G401.6 (cell line): ENCODE measurements at regions not wholly inside any gene's neighbourhood (a gene's known extent, or its start where the extent isn't known, plus 50 kb on each side); places are given as distances from the start of the nearest gene placed in this dataset.
"Not testable (repeated sequence)": the region's sequence is repeated elsewhere in the genome, so short reads cannot be mapped to it uniquely, and the experiment has no call there.

Experiments
- FAIRE-seq: peaks from 2 replicates; lab custom pipeline; 2012; peaks lifted over from hg19 to GRCh38; lab: Jason Lieb, UNC

GRCh38 chr1:119191325-119191724 is 50.9 kb upstream of the WARS2 start:
- no peak for FAIRE-seq

GRCh38 chr1:119204197-119204960 is 63.9 kb upstream of the WARS2 start:
- no peak for FAIRE-seq

DNA sequence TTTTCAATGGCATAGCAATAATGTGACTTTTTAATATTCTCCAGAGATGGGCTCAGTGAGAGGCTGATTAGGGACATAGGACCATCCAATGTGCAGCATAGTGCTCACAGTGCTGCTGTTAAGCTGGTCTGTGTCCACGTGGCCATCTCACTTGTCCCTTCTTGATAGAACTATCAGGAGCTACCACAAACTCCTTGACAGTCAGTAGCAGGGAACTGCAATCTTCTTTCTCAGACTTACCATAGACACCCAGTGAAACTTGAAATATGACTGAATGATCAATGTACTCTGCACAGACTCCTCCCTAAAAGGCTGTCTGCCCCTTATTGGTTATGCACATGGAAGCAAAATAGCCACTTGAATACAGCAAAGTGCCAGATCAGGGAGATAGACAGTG is 64.5 kb upstream of the WARS2 start:
- FAIRE-seq: no peak

DNA sequence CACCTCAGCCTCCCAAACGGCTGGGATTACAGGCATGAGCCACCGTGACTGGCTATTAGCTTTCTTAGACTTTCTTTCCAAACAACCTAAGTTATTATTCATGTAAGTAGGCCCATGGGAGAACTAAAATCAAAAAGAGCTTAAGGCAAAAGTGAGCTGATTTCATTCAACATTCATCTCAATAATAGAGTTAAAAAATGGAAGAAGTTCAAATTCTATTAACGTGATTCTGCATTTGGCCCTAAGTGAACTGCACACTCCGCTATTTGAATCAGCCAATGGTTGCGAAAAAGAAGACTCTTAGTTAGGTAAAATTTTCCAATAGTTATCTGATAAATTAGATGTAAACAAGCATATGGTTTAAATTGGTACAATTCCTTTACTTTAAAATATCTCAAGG is 68.6 kb upstream of the WARS2 start:
- FAIRE-seq: no peak

- no peak for FAIRE-seq
Observed at GRCh38 chr1:119209596-119210295, 69.3 kb upstream of the WARS2 start.

DNA sequence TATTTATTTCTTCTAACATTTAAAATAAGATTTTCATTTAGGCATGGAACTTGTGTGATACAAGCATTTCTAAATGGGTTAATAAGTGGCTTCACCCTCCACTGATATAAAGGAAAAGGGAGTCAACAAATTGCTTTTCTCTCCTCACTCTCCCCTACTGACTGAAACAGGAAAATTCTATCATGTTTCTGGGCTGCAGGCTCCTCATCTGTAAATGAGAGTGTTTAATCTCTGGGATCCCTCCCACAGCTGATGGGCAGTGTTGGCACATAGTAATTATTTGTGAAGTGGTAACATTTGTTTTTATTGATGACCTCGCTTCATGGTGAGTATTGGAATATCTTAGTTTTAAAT is 69.8 kb upstream of the WARS2 start:
- FAIRE-seq: no peak

GRCh38 chr1:119213213-119213612 is 72.8 kb upstream of the WARS2 start:
- FAIRE-seq: not testable (repeated sequence)

DNA sequence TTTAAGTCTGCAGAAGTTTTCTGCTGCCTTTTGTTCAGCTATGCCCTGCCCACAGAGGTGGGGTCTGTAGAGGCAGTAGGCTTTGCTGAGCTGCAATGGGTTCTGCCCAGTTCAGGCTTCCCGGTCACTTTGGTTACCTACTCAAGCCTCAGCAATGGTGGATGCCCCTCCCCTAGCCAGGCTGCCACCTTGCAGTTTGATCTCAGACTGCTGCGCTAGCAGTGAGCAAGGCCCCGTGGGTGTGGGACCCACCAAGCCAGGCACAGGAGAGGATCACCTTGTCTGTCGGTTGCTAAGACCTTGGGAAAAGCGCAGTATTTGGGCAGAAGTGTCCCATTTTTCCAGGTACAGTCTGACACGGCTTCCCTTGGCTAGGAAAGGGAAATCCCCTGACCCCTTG is 74.5 kb upstream of the WARS2 start:
- not testable (repeated sequence) for FAIRE-seq

- no peak for FAIRE-seq
Observed at GRCh38 chr1:119217309-119217828, 76.9 kb upstream of the WARS2 start.

GRCh38 chr1:119219711-119220110 is 79.3 kb upstream of the WARS2 start:
- no peak for FAIRE-seq

DNA sequence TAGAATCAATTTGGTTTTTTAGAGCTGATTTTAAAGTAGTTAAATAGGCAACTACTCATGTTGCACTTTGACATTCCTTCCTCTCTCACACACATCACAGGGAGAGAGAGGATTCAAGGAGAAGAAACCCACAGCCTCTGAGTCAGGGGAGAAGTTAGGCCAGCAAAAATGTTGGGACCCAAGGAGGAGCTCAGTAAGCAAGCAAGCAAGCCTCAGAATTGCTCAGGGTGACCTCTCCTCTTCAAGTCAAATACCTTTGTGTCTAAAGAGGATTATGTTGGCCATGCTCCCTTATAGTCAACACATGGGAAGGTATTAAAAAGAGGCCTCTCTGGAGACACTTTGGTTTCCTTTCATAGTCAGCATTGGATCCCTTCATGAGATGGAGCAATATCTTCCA is 80.5 kb upstream of the WARS2 start:
- FAIRE-seq: no peak

DNA sequence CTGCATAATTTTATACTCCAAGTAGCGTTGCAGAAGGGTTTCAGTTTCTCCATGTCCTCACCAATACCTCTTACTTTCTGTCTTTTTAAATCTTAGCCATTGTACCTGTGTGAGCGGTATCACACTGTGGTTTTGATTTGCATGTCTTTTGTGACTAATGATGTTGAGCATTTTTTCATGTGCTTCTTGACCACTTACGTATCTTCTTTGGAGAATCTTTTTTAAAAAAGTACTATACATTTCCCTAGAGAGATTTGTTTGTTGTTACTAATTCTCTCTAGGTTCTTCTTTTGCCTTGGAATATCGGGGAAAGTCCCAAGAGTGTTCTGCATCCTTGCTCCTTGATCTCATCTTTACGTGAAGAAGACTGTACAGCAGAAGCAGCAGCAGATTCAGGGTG is 81.8 kb upstream of the WARS2 start:
- FAIRE-seq: no peak

- FAIRE-seq: no peak
Observed at GRCh38 chr1:119225265-119225664, 84.8 kb upstream of the WARS2 start.

GRCh38 chr1:119225831-119226230 is 85.4 kb upstream of the WARS2 start:
- no peak for FAIRE-seq

GRCh38 chr1:119226321-119226720 is 85.9 kb upstream of the WARS2 start:
- no peak for FAIRE-seq

DNA sequence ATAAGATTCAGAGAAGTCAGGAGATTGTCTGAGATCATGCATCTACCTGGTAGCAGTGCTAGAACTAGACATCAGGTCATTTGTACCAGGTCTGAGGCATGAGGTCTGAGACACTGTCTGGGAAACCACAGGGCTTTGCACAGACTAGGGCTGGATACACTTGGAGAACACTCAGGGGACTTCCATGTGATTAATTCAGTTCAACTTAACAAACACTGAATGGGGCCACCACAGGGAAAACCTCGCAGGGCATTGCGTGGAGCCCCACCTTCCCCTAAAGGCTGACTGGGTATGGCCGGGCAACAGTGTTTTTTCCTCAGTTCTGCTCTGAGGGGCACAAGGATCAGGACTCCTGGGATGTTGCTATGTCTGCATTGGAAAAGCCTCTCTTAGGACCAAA is 86.5 kb upstream of the WARS2 start:
- FAIRE-seq: no peak

GRCh38 chr1:119227456-119227855 is 87.0 kb upstream of the WARS2 start:
- FAIRE-seq: no peak

GRCh38 chr1:119228335-119229080 is 88.1 kb upstream of the WARS2 start:
- no peak for FAIRE-seq

GRCh38 chr1:119235120-119235519 is 94.7 kb upstream of the WARS2 start:
- FAIRE-seq: no peak

DNA sequence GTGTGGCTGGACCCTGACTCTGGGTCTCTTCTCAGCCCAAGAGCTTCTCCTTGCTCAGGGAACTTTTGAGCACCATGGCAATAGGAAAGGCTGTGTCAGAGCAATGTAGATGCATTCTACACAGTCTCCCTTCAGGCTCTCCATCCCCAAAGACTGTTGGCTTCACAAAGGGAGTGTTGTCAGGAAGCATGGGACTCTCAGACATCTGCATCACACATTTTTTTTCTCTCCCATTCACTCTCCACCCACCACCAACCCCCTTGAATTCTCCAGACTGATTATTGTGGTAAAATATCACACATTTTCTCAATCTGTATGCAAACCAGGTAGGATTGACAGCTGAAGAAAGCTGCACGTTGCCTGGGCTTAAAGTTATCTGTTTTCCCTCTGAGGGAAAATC is 105.4 kb upstream of the WARS2 start:
- no peak for FAIRE-seq

DNA sequence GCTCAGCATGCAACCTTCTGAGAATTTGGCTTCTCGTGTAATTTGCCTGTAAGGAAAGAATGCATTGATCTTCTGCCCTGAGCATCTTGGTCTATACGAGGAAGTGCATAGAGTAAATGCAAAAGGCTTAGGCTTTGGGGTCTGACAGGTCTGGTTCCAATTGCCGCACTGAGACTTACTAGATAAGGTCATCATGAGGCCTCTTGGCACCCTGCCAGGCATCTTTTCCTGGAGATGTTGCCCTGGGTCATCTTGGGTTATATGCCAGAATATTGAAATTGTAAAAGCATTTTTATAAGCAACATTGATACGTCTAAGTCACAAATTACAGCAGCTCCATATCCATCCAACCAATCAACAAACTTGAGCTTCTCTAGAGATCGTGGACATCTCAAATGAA is 108.8 kb upstream of the WARS2 start:
- no peak for FAIRE-seq

GRCh38 chr1:119250299-119250698 is 109.8 kb upstream of the WARS2 start:
- no peak for FAIRE-seq

DNA sequence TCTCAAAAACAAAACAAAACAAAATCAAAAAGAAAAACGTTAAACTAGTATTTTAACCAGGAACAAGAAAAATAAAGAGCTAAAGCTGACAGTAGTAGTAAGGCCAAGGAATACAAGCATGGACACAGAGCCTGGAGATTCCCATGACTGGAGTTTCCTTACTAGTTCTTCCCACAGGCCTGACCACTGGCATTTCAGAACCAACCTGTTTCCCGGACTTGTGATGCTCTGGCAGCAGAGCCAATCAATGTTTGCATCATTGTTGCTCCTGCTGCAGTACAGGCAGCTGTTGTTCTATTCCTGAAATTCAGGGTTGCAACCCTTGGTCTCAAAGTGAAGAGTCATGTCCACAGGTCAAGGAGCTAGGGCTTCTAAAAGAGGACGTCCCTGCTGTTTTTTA is 111.3 kb upstream of the WARS2 start:
- FAIRE-seq: no peak
